ENCODE measurements at regions not wholly inside any gene's neighbourhood (a gene's known extent, or its start where the extent isn't known, plus 50 kb on each side); places are given as distances from the start of the nearest gene placed in this dataset.

GRCh38 chr3:66933233-66933632 lies 64.9 kb upstream of the KBTBD8 start:
- TF ChIP-seq YY1 (IDR thresholded peaks at IDR 0.05; ENCODE audit: low read depth, low read length) (no peak), EP300 (IDR thresholded peaks at IDR 0.05; ENCODE audit: borderline replicate concordance in 1 of 2, low read depth in 2 of 2, low read length in 2 of 2) (peak in 1 of 2 experiments; percentile 54; a peak in 1 of 3 replicates), CHD2 (IDR thresholded peaks at IDR 0.05; ENCODE audit: low read length) (peak; percentile 7; the same call in 1 of the 2 replicates), CTCF (IDR thresholded peaks at IDR 0.05; ENCODE audit: control extremely low read depth in 1 of 3, insufficient read depth in 1 of 3, low read depth in 1 of 3, low read length in 3 of 3) (no peak)

Measured in H1 (cell line).